DND-41 (cell line): ENCODE measurements at regions not wholly inside any gene's neighbourhood (a gene's known extent, or its start where the extent isn't known, plus 50 kb on each side); places are given as distances from the start of the nearest gene placed in this dataset.

Experiments used
- ATAC-seq: fragments of 200-7000 bp; cut with Tn5 transposase; 3 replicates; pipeline ENCODE4 v1.9.1; 2021; ENCODE audit warnings: low read depth; ENCODE audit not compliant: insufficient read depth
- DNase-seq: peaks from one replicate; pipeline ENCODE4 v3.0.0-alpha.2; 2020
- H2AFZ ChIP-seq: 2 replicates; pipeline ENCODE4 v1.6.0; 2012; ENCODE audit warnings: low read depth, low read length
- H3K27ac ChIP-seq: 2 replicates; pipeline ENCODE4 v1.5.1; 2012; ENCODE audit warnings: low read length, inconsistent platforms
- H3K27me3 ChIP-seq: fragments of 200-600 bp; sonication (generic); 2 replicates; pipeline ENCODE4 v1.6.0; 2012; ENCODE audit warnings: low read length, mild to moderate bottlenecking, inconsistent platforms; ENCODE audit not compliant: insufficient read depth, poor library complexity
- H3K36me3 ChIP-seq: 2 replicates; pipeline ENCODE4 v1.5.1; 2012; ENCODE audit warnings: low read length, inconsistent platforms; ENCODE audit not compliant: insufficient read depth
- H3K4me1 ChIP-seq: 2 replicates; pipeline ENCODE4 v1.5.1; 2012; ENCODE audit warnings: mild to moderate bottlenecking, low read length; ENCODE audit not compliant: insufficient read depth
- H3K4me2 ChIP-seq: 2 replicates; pipeline ENCODE4 v1.6.0; 2012; ENCODE audit warnings: mild to moderate bottlenecking, moderate library complexity, low read length, inconsistent platforms; ENCODE audit not compliant: insufficient read depth
- H3K4me3 ChIP-seq, 2 experiments: fragments of 200-600 bp in 1 of 2; shearing (Covaris generic) in 1 of 2; 2 replicates each; pipeline ENCODE4 v1.5.1; 2012 to 2016; ENCODE audit warnings: inconsistent platforms in 2 of 2, low read length in 2 of 2, mild to moderate bottlenecking in 2 of 2, low read depth in 1 of 2, moderate library complexity in 1 of 2
- H3K79me2 ChIP-seq: 2 replicates; pipeline ENCODE4 v1.6.0; 2012; ENCODE audit warnings: low read length, inconsistent platforms; ENCODE audit not compliant: insufficient read depth
- H3K9ac ChIP-seq: 2 replicates; pipeline ENCODE4 v1.6.0; 2012; ENCODE audit warnings: low read depth, mild to moderate bottlenecking, inconsistent platforms, low read length, moderate library complexity
- H3K9me3 ChIP-seq: 2 replicates; pipeline ENCODE4 v1.5.1; 2012; ENCODE audit warnings: low read length, moderate library complexity, mild to moderate bottlenecking, inconsistent platforms; ENCODE audit not compliant: insufficient read depth, severe bottlenecking
- H4K20me1 ChIP-seq: 2 replicates; pipeline ENCODE4 v1.6.0; 2012; ENCODE audit warnings: low read length; ENCODE audit not compliant: insufficient read depth
- CTCF ChIP-seq: IDR thresholded peaks from 2 replicates; pipeline ENCODE4 v1.5.1; 2012; ENCODE audit warnings: borderline replicate concordance, low read length, moderate library complexity, mild to moderate bottlenecking; ENCODE audit not compliant: poor library complexity, severe bottlenecking; ENCODE audit errors: extremely low read depth
- EZH2 ChIP-seq: IDR thresholded peaks from 3 replicates; pipeline ENCODE4 v1.6.1; 2012; ENCODE audit warnings: borderline replicate concordance, low read depth, mild to moderate bottlenecking, moderate library complexity, low read length, inconsistent platforms; ENCODE audit not compliant: severe bottlenecking

- Histone ChIP-seq H3K4me2 (no peak overlapping the region), H4K20me1 (no peaks in the 10 kb centered on the region), H3K79me2 (no peaks in the 10 kb centered on the region), H3K9ac (no peak overlapping the region), H3K9me3 (no peaks in the 10 kb centered on the region), H3K27me3 (no peaks in the 10 kb centered on the region), H2AFZ (no peak overlapping the region), H3K4me3 (no peak overlapping the region), H3K27ac (no peak overlapping the region), H3K4me1 (peaks cover 10% of the 10 kb centered on the region), H3K36me3 (no peaks in the 10 kb centered on the region)
- no peak for DNase-seq
- TF ChIP-seq EZH2 (no peak), CTCF (no peak)
- peak; percentile 29; the same call in 1 of the 3 replicates for ATAC-seq
These were observed 127.0 kb upstream of the GATB start for GRCh38 chr4:151887816-151888180.

- TF ChIP-seq CTCF (no peak), EZH2 (no peak)
- Histone ChIP-seq H3K79me2 (no peaks in the 10 kb centered on the region), H3K9me3 (no peaks in the 10 kb centered on the region), H3K27ac (no peak overlapping the region), H3K4me1 (peaks cover 10% of the 10 kb centered on the region), H3K9ac (no peak overlapping the region), H3K36me3 (no peaks in the 10 kb centered on the region), H4K20me1 (no peaks in the 10 kb centered on the region), H3K4me2 (no peak overlapping the region), H2AFZ (no peak overlapping the region), H3K27me3 (no peaks in the 10 kb centered on the region), H3K4me3 (no peak overlapping the region)
- ATAC-seq (peak; percentile 82), DNase-seq (peak; percentile 15)
These were observed 126.4 kb upstream of the GATB start for GRCh38 chr4:151887031-151887815.

GRCh38 chr4:151885123-151885522 is 124.3 kb upstream of the GATB start:
- ATAC-seq = no peak
- H3K4me1 ChIP-seq = peaks cover 10% of the 10 kb centered on the region
- H3K9me3 ChIP-seq = no peaks in the 10 kb centered on the region
- no peaks in the 10 kb centered on the region for H4K20me1 ChIP-seq
- no peak overlapping the region for H3K4me2 ChIP-seq
- H3K27ac ChIP-seq = no peak overlapping the region
- H3K36me3 ChIP-seq = no peaks in the 10 kb centered on the region
- no peak overlapping the region for H3K4me3 ChIP-seq
- no peaks in the 10 kb centered on the region for H3K79me2 ChIP-seq
- no peak for TF ChIP-seq CTCF
- TF ChIP-seq EZH2 = no peak
- no peak overlapping the region for H2AFZ ChIP-seq
- no peak overlapping the region for H3K9ac ChIP-seq
- DNase-seq = no peak
- H3K27me3 ChIP-seq = no peaks in the 10 kb centered on the region

GRCh38 chr4:151883747-151884146 is 122.9 kb upstream of the GATB start:
- Histone ChIP-seq H3K36me3 (no peaks in the 10 kb centered on the region), H3K9ac (no peak overlapping the region), H3K27ac (no peak overlapping the region), H4K20me1 (no peaks in the 10 kb centered on the region), H3K27me3 (no peaks in the 10 kb centered on the region), H3K9me3 (no peaks in the 10 kb centered on the region), H3K79me2 (no peaks in the 10 kb centered on the region), H3K4me3 (no peak overlapping the region), H3K4me2 (no peak overlapping the region), H2AFZ (no peak overlapping the region), H3K4me1 (peaks cover 10% of the 10 kb centered on the region)
- DNase-seq = no peak
- ATAC-seq = no peak
- TF ChIP-seq EZH2 (no peak), CTCF (no peak)
